NCI-H345 treated with DMSO at 0.1 percent for 48 hours (cell line): ENCODE measurements at regions not wholly inside any gene's neighbourhood (a gene's known extent, or its start where the extent isn't known, plus 50 kb on each side); places are given as distances from the start of the nearest gene placed in this dataset.

ENCODE experiments used
- DNase-seq: peaks from one replicate; lab custom pipeline; 2025; ENCODE audit not compliant: unreplicated experiment; lab: John Stamatoyannopoulos, UW

GRCh38 chr1:104787866-104788510, 1038.3 kb downstream of the AMY1C start:
- DNase-seq, result no peak

GRCh38 chr1:104791030-104791429, 1041.3 kb downstream of the AMY1C start:
- no peak for DNase-seq

- DNase-seq, result no peak
Measured at GRCh38 chr1:104794035-104794434, 1044.3 kb downstream of the AMY1C start.

- no peak for DNase-seq
Measured at GRCh38 chr1:104795931-104796330, 1046.2 kb downstream of the AMY1C start.

GRCh38 chr1:104797982-104798381, 1048.3 kb downstream of the AMY1C start:
- DNase-seq, result no peak

- DNase-seq, result no peak
Measured at GRCh38 chr1:104801344-104801743, 1051.6 kb downstream of the AMY1C start.

GRCh38 chr1:104804147-104804546, 1054.4 kb downstream of the AMY1C start:
- no peak for DNase-seq

GRCh38 chr1:104807590-104807989, 1057.9 kb downstream of the AMY1C start:
- no peak for DNase-seq

- no peak for DNase-seq
Measured at GRCh38 chr1:104825401-104825800, 1075.7 kb downstream of the AMY1C start.

- no peak for DNase-seq
Measured at GRCh38 chr1:104830534-104830933, 1080.8 kb downstream of the AMY1C start.

- no peak for DNase-seq
Measured at GRCh38 chr1:104852151-104852550, 1102.5 kb downstream of the AMY1C start.

- DNase-seq, result no peak
Measured at GRCh38 chr1:104853276-104853675, 1103.6 kb downstream of the AMY1C start.

- no peak for DNase-seq
Measured at GRCh38 chr1:104854529-104854928, 1104.8 kb downstream of the AMY1C start.

GRCh38 chr1:104855550-104855949, 1105.9 kb downstream of the AMY1C start:
- no peak for DNase-seq

GRCh38 chr1:104856091-104856490, 1106.4 kb downstream of the AMY1C start:
- DNase-seq, result no peak

GRCh38 chr1:104856518-104856917, 1106.8 kb downstream of the AMY1C start:
- DNase-seq, result no peak

GRCh38 chr1:104868794-104869193, 1119.1 kb downstream of the AMY1C start:
- no peak for DNase-seq

- no peak for DNase-seq
Measured at GRCh38 chr1:104874044-104874443, 1124.3 kb downstream of the AMY1C start.

GRCh38 chr1:104878203-104878909, 1128.7 kb downstream of the AMY1C start:
- no peak for DNase-seq

- no peak for DNase-seq
Measured at GRCh38 chr1:104884939-104885338, 1135.2 kb downstream of the AMY1C start.

- no peak for DNase-seq
Measured at GRCh38 chr1:104905322-104905721, 1155.6 kb downstream of the AMY1C start.

GRCh38 chr1:104906141-104906540, 1156.4 kb downstream of the AMY1C start:
- no peak for DNase-seq

GRCh38 chr1:104919188-104919587, 1169.5 kb downstream of the AMY1C start:
- DNase-seq, result no peak
